ENCODE measurements at regions not wholly inside any gene's neighbourhood (a gene's known extent, or its start where the extent isn't known, plus 50 kb on each side); places are given as distances from the start of the nearest gene placed in this dataset.
"Not testable (repeated sequence)": the region's sequence is repeated elsewhere in the genome, so short reads cannot be mapped to it uniquely, and the experiment has no call there.

- H3K36me3 ChIP-seq; H3K27ac ChIP-seq (replicated peaks); intact Hi-C loops (cut with micrococcal nuclease); DNase-seq; H3K9me3 ChIP-seq (replicated peaks); H3K4me3 ChIP-seq; H3K4me1 ChIP-seq; H3K27me3 ChIP-seq (ENCODE audit: low read depth): not testable (repeated sequence)
These were observed 191.8 kb downstream of the CWH43 start for GRCh38 chr4:49177847-49178246.

- H3K27me3 ChIP-seq (ENCODE audit: low read depth); H3K9me3 ChIP-seq (replicated peaks); H3K36me3 ChIP-seq; H3K27ac ChIP-seq (replicated peaks); H3K4me3 ChIP-seq; intact Hi-C loops (cut with micrococcal nuclease); H3K4me1 ChIP-seq; DNase-seq: not testable (repeated sequence)
These were observed 195.0 kb downstream of the CWH43 start for GRCh38 chr4:49181088-49181487.

GRCh38 chr4:49211396-49212194 is 225.5 kb downstream of the CWH43 start:
- H3K27ac ChIP-seq (replicated peaks); H3K9me3 ChIP-seq (replicated peaks); intact Hi-C loops (cut with micrococcal nuclease); H3K4me1 ChIP-seq; H3K36me3 ChIP-seq; H3K4me3 ChIP-seq; DNase-seq; H3K27me3 ChIP-seq (ENCODE audit: low read depth): not testable (repeated sequence)

GRCh38 chr4:49213250-49213649 is 227.2 kb downstream of the CWH43 start:
- H3K4me3 ChIP-seq; H3K27ac ChIP-seq (replicated peaks); H3K4me1 ChIP-seq; DNase-seq; intact Hi-C loops (cut with micrococcal nuclease); H3K27me3 ChIP-seq (ENCODE audit: low read depth); H3K36me3 ChIP-seq; H3K9me3 ChIP-seq (replicated peaks): not testable (repeated sequence)

GRCh38 chr4:49213750-49214149 is 227.7 kb downstream of the CWH43 start:
- DNase-seq; H3K27me3 ChIP-seq (ENCODE audit: low read depth); H3K36me3 ChIP-seq; H3K9me3 ChIP-seq (replicated peaks); intact Hi-C loops (cut with micrococcal nuclease); H3K27ac ChIP-seq (replicated peaks); H3K4me1 ChIP-seq; H3K4me3 ChIP-seq: not testable (repeated sequence)

GRCh38 chr4:49214453-49215081 is 228.5 kb downstream of the CWH43 start:
- DNase-seq; H3K27ac ChIP-seq (replicated peaks); intact Hi-C loops (cut with micrococcal nuclease); H3K4me3 ChIP-seq; H3K4me1 ChIP-seq; H3K9me3 ChIP-seq (replicated peaks); H3K27me3 ChIP-seq (ENCODE audit: low read depth); H3K36me3 ChIP-seq: not testable (repeated sequence)

- DNase-seq; H3K36me3 ChIP-seq; H3K9me3 ChIP-seq (replicated peaks); H3K4me1 ChIP-seq; intact Hi-C loops (cut with micrococcal nuclease); H3K4me3 ChIP-seq; H3K27me3 ChIP-seq (ENCODE audit: low read depth); H3K27ac ChIP-seq (replicated peaks): not testable (repeated sequence)
These were observed 229.0 kb downstream of the CWH43 start for GRCh38 chr4:49215082-49215479.

- DNase-seq; intact Hi-C loops (cut with micrococcal nuclease): not testable (repeated sequence)
These were observed 230.5 kb downstream of the CWH43 start for GRCh38 chr4:49216606-49217005.

GRCh38 chr4:49217492-49217891 is 231.4 kb downstream of the CWH43 start:
- Histone ChIP-seq H3K9me3 (replicated peaks) (no peaks in the 10 kb centered on the region), H3K36me3 (no peaks in the 10 kb centered on the region), H3K4me1 (no peaks in the 10 kb centered on the region), H3K27me3 (ENCODE audit: low read depth) (peaks cover 4% of the 10 kb centered on the region), H3K27ac (replicated peaks) (no peak overlapping the region), H3K4me3 (no peak overlapping the region)
- no peak for DNase-seq
- TF ChIP-seq CTCF (IDR thresholded peaks at IDR 0.05; ENCODE audit: borderline replicate concordance) = no peak
- intact Hi-C loops (cut with micrococcal nuclease) = no loop called here

More at GRCh38 chr4:49216606-49217005, 230.5 kb downstream of the CWH43 start:
- not testable (repeated sequence) for H3K27ac ChIP-seq (replicated peaks); H3K4me1 ChIP-seq; H3K4me3 ChIP-seq; H3K27me3 ChIP-seq (ENCODE audit: low read depth); H3K9me3 ChIP-seq (replicated peaks); H3K36me3 ChIP-seq

GRCh38 chr4:49218094-49218493 is 232.0 kb downstream of the CWH43 start:
- H3K4me3 ChIP-seq; intact Hi-C loops (cut with micrococcal nuclease); H3K9me3 ChIP-seq (replicated peaks); H3K4me1 ChIP-seq; H3K36me3 ChIP-seq; H3K27ac ChIP-seq (replicated peaks); DNase-seq: not testable (repeated sequence)
- H3K27me3 ChIP-seq (ENCODE audit: low read depth) = peaks cover 10% of the 10 kb centered on the region

GRCh38 chr4:49218931-49219330 is 232.9 kb downstream of the CWH43 start:
- DNase-seq; H3K9me3 ChIP-seq (replicated peaks); intact Hi-C loops (cut with micrococcal nuclease); H3K4me1 ChIP-seq; H3K27ac ChIP-seq (replicated peaks); H3K36me3 ChIP-seq; H3K4me3 ChIP-seq: not testable (repeated sequence)
- peaks cover 11% of the 10 kb centered on the region for H3K27me3 ChIP-seq (ENCODE audit: low read depth)

- H3K9me3 ChIP-seq (replicated peaks); intact Hi-C loops (cut with micrococcal nuclease); H3K4me1 ChIP-seq; H3K36me3 ChIP-seq; H3K27ac ChIP-seq (replicated peaks); H3K4me3 ChIP-seq; DNase-seq: not testable (repeated sequence)
- H3K27me3 ChIP-seq (ENCODE audit: low read depth) = peaks cover 11% of the 10 kb centered on the region
These were observed 233.6 kb downstream of the CWH43 start for GRCh38 chr4:49219489-49220225.

Measured in left ventricle myocardium inferior (tissue), 1 donor.